DND-41 (cell line): ENCODE measurements at regions not wholly inside any gene's neighbourhood (a gene's known extent, or its start where the extent isn't known, plus 50 kb on each side); places are given as distances from the start of the nearest gene placed in this dataset.

Experiments
- ATAC-seq: fragments of 200-7000 bp; cut with Tn5 transposase; 3 replicates; pipeline ENCODE4 v1.9.1; 2021; ENCODE audit warnings: low read depth; ENCODE audit not compliant: insufficient read depth
- DNase-seq: peaks from one replicate; pipeline ENCODE4 v3.0.0-alpha.2; 2020
- H2AFZ ChIP-seq: 2 replicates; pipeline ENCODE4 v1.6.0; 2012; ENCODE audit warnings: low read depth, low read length
- H3K27ac ChIP-seq: 2 replicates; pipeline ENCODE4 v1.5.1; 2012; ENCODE audit warnings: low read length, inconsistent platforms
- H3K27me3 ChIP-seq: fragments of 200-600 bp; sonication (generic); 2 replicates; pipeline ENCODE4 v1.6.0; 2012; ENCODE audit warnings: low read length, mild to moderate bottlenecking, inconsistent platforms; ENCODE audit not compliant: insufficient read depth, poor library complexity
- H3K36me3 ChIP-seq: 2 replicates; pipeline ENCODE4 v1.5.1; 2012; ENCODE audit warnings: low read length, inconsistent platforms; ENCODE audit not compliant: insufficient read depth
- H3K4me1 ChIP-seq: 2 replicates; pipeline ENCODE4 v1.5.1; 2012; ENCODE audit warnings: mild to moderate bottlenecking, low read length; ENCODE audit not compliant: insufficient read depth
- H3K4me2 ChIP-seq: 2 replicates; pipeline ENCODE4 v1.6.0; 2012; ENCODE audit warnings: mild to moderate bottlenecking, moderate library complexity, low read length, inconsistent platforms; ENCODE audit not compliant: insufficient read depth
- H3K4me3 ChIP-seq, 2 experiments: fragments of 200-600 bp in 1 of 2; shearing (Covaris generic) in 1 of 2; 2 replicates each; pipeline ENCODE4 v1.5.1; 2012 to 2016; ENCODE audit warnings: inconsistent platforms in 2 of 2, low read length in 2 of 2, mild to moderate bottlenecking in 2 of 2, low read depth in 1 of 2, moderate library complexity in 1 of 2
- H3K79me2 ChIP-seq: 2 replicates; pipeline ENCODE4 v1.6.0; 2012; ENCODE audit warnings: low read length, inconsistent platforms; ENCODE audit not compliant: insufficient read depth
- H3K9ac ChIP-seq: 2 replicates; pipeline ENCODE4 v1.6.0; 2012; ENCODE audit warnings: low read depth, mild to moderate bottlenecking, inconsistent platforms, low read length, moderate library complexity
- H3K9me3 ChIP-seq: 2 replicates; pipeline ENCODE4 v1.5.1; 2012; ENCODE audit warnings: low read length, moderate library complexity, mild to moderate bottlenecking, inconsistent platforms; ENCODE audit not compliant: insufficient read depth, severe bottlenecking
- H4K20me1 ChIP-seq: 2 replicates; pipeline ENCODE4 v1.6.0; 2012; ENCODE audit warnings: low read length; ENCODE audit not compliant: insufficient read depth
- EZH2 ChIP-seq: IDR thresholded peaks from 3 replicates; pipeline ENCODE4 v1.6.1; 2012; ENCODE audit warnings: borderline replicate concordance, low read depth, mild to moderate bottlenecking, moderate library complexity, low read length, inconsistent platforms; ENCODE audit not compliant: severe bottlenecking
- TF ChIP-seq, protein P1 (sequence below): IDR thresholded peaks from 2 replicates; pipeline ENCODE4 v1.5.1; 2012; ENCODE audit warnings: borderline replicate concordance, low read length, moderate library complexity, mild to moderate bottlenecking; ENCODE audit not compliant: poor library complexity, severe bottlenecking; ENCODE audit errors: extremely low read depth

DNA sequence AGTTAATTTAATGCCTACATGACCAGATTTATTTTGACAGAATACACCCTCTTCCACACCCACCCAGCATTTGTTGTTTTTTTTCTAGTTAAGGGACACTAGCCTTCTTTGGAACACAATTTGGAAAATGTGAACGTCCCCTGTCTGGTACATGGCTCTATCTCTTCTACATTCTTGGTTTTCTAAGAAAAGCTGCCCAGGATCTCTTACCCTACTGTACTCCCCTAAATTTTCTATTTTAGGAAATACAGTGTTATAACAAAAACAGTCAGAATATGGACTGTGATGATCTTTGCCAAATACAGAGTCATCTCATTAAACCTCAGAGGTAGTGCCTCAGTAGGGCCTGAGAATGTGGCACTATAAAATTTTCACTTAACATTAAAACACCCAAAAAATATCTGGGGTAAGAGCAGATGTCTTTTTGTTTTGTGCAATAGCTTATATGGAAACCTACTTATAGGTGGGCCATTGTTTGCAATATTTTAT, 93.1 kb upstream of the SPON1 start:
- H3K27me3 ChIP-seq = peaks cover 8% of the 10 kb centered on the region

DNA sequence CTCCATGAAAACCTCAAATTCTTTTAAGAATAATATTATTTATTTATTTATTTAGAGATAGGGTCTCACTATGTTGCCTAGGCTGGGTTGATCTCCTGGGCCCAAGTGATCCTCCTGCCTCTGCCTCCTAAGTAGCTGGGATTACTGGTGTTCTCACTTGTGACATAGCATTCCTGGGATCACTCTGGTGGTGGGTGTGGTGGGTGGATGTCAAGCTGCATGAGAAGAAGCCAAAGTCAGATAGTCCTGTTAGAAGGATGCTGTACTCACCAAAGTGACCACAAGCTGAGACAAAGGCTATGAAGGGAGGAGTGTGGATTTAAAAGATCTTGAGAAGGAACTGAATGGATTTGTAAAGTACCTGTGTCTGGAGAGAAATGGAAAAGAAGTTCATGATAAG, 87.9 kb upstream of the SPON1 start:
- TF ChIP-seq EZH2 = no peak
- TF ChIP-seq, protein P1, sequence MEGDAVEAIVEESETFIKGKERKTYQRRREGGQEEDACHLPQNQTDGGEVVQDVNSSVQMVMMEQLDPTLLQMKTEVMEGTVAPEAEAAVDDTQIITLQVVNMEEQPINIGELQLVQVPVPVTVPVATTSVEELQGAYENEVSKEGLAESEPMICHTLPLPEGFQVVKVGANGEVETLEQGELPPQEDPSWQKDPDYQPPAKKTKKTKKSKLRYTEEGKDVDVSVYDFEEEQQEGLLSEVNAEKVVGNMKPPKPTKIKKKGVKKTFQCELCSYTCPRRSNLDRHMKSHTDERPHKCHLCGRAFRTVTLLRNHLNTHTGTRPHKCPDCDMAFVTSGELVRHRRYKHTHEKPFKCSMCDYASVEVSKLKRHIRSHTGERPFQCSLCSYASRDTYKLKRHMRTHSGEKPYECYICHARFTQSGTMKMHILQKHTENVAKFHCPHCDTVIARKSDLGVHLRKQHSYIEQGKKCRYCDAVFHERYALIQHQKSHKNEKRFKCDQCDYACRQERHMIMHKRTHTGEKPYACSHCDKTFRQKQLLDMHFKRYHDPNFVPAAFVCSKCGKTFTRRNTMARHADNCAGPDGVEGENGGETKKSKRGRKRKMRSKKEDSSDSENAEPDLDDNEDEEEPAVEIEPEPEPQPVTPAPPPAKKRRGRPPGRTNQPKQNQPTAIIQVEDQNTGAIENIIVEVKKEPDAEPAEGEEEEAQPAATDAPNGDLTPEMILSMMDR = no peak
- H3K4me2 ChIP-seq = no peak overlapping the region

More for the DNA sequence above, 93.1 kb upstream of the SPON1 start:
- ATAC-seq (no peak), DNase-seq (no peak)
- Histone ChIP-seq H3K9me3 (no peaks in the 10 kb centered on the region), H3K79me2 (no peaks in the 10 kb centered on the region), H3K36me3 (no peaks in the 10 kb centered on the region), H3K9ac (no peak overlapping the region), H3K4me1 (no peaks in the 10 kb centered on the region), H3K4me3 (no peak overlapping the region), H3K27ac (no peak overlapping the region), H2AFZ (no peak overlapping the region), H4K20me1 (no peaks in the 10 kb centered on the region), H3K4me2 (no peak overlapping the region)
- TF ChIP-seq, protein P1 = no peak
- TF ChIP-seq EZH2 = no peak

DNA sequence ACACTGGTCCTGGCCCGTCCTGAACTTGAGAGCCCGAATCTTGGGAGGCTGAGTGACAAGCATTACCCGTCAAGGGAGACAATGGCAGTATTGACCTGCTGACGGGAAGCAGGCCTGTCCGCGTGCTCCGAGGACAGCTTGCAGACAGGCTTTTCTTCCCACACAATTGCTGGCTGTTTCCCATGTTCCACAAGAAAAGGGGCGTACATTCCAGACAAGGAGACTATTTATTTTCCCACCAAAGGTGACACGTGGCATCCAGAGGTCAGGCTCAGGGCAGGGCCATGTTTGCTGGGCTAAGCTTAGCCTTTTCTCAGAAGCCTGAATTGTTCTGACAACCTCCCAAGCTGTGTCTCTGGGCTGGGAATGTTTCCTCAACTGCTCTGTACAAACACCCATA, 86.9 kb upstream of the SPON1 start:
- H3K27ac ChIP-seq = no peak overlapping the region
- H3K4me3 ChIP-seq = no peak overlapping the region
- no peaks in the 10 kb centered on the region for H3K36me3 ChIP-seq
- no peaks in the 10 kb centered on the region for H3K9me3 ChIP-seq
- H4K20me1 ChIP-seq = no peaks in the 10 kb centered on the region
- ATAC-seq (no peak), DNase-seq (no peak)
- H2AFZ ChIP-seq = no peak overlapping the region
- no peak overlapping the region for H3K4me2 ChIP-seq
- H3K79me2 ChIP-seq = no peaks in the 10 kb centered on the region
- TF ChIP-seq, protein P1 = no peak
- no peak for TF ChIP-seq EZH2
- H3K27me3 ChIP-seq = peaks cover 8% of the 10 kb centered on the region
- H3K4me1 ChIP-seq = no peaks in the 10 kb centered on the region
- H3K9ac ChIP-seq = no peak overlapping the region

More for the DNA sequence above, 87.9 kb upstream of the SPON1 start:
- Histone ChIP-seq H3K4me3 (no peak overlapping the region), H3K27me3 (peaks cover 8% of the 10 kb centered on the region), H3K9me3 (no peaks in the 10 kb centered on the region), H2AFZ (no peak overlapping the region), H3K27ac (no peak overlapping the region), H3K79me2 (no peaks in the 10 kb centered on the region), H3K36me3 (no peaks in the 10 kb centered on the region), H4K20me1 (no peaks in the 10 kb centered on the region), H3K9ac (no peak overlapping the region), H3K4me1 (no peaks in the 10 kb centered on the region)
- DNase-seq = no peak
- ATAC-seq = no peak

DNA sequence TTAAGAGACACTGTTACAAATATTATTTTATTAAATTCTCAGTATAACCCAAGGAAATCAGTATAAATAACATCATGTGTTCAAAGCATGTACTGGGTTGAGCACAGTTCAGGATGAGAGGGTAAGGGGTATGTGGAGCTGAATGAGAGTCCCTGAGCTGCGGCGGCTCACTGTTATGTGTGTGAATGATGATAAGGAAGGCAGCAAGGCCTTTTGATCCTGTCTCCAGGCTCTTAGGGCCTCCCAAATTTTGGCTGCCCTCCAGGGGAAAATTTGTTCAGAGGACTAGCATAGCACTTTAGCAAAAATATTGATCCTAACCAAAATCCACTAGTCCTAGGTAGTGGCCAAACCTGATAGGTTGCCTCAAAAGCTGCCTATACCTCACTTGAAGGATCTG, 86.1 kb upstream of the SPON1 start:
- no peak for TF ChIP-seq EZH2
- TF ChIP-seq, protein P1 = no peak
- Histone ChIP-seq H3K79me2 (no peaks in the 10 kb centered on the region), H4K20me1 (no peaks in the 10 kb centered on the region), H3K36me3 (no peaks in the 10 kb centered on the region), H2AFZ (no peak overlapping the region), H3K4me1 (no peaks in the 10 kb centered on the region), H3K9me3 (no peaks in the 10 kb centered on the region), H3K9ac (no peak overlapping the region), H3K4me3 (no peak overlapping the region), H3K27ac (no peak overlapping the region), H3K27me3 (peaks cover 4% of the 10 kb centered on the region), H3K4me2 (no peak overlapping the region)
- DNase-seq = no peak
- no peak for ATAC-seq
